Mesothelial cell of epicardium (in vitro differentiated cells): ENCODE measurements at regions not wholly inside any gene's neighbourhood (a gene's known extent, or its start where the extent isn't known, plus 50 kb on each side); places are given as distances from the start of the nearest gene placed in this dataset.

ENCODE experiments used
- DNase-seq, 2 experiments: peaks; one replicate each; pipeline ENCODE4 v3.0.0; 2021; ENCODE audit warnings: low spot score in 2 of 2; ENCODE audit not compliant: unreplicated experiment in 2 of 2
- H3K27ac Mint-ChIP-seq: 2 replicates; pipeline ENCODE4 v1.8.0; 2021; ENCODE audit warnings: mixed read lengths
- H3K27me3 Mint-ChIP-seq: 2 replicates; pipeline ENCODE4 v1.8.0; 2021; ENCODE audit warnings: low read depth, mixed read lengths
- H3K36me3 Mint-ChIP-seq: 2 replicates; pipeline ENCODE4 v1.8.0; 2021; ENCODE audit warnings: mixed read lengths
- H3K4me1 Mint-ChIP-seq: 2 replicates; pipeline ENCODE4 v1.8.0; 2021; ENCODE audit warnings: mixed read lengths
- H3K4me3 Mint-ChIP-seq: 2 replicates; pipeline ENCODE4 v1.8.0; 2021; ENCODE audit warnings: mild to moderate bottlenecking, moderate library complexity, mixed read lengths
- H3K9me3 Mint-ChIP-seq: 2 replicates; pipeline ENCODE4 v1.8.0; 2021; ENCODE audit warnings: mixed read lengths
- CTCF ChIP-seq: fragments of 200-600 bp; sonication (generic); IDR thresholded peaks from one replicate; pipeline ENCODE4 v1.5.0; 2021; ENCODE audit warnings: antibody characterized with exemption; ENCODE audit not compliant: unreplicated experiment

- no peaks in the 10 kb centered on the region for H3K4me1 Mint-ChIP-seq
These were observed 71.9 kb upstream of the KLHL29 start for GRCh38 chr2:23312996-23313606.

GRCh38 chr2:23314687-23315086, 70.3 kb upstream of the KLHL29 start:
- Mint-ChIP-seq H3K27me3 (peaks cover 5% of the 10 kb centered on the region), H3K4me3 (no peak overlapping the region), H3K27ac (no peak overlapping the region), H3K4me1 (peaks cover 1% of the 10 kb centered on the region), H3K36me3 (no peaks in the 10 kb centered on the region), H3K9me3 (no peaks in the 10 kb centered on the region)
- no peak for DNase-seq
- no peak for TF ChIP-seq CTCF

More at GRCh38 chr2:23312996-23313606, 71.9 kb upstream of the KLHL29 start:
- Mint-ChIP-seq H3K36me3 (no peaks in the 10 kb centered on the region), H3K4me3 (no peak overlapping the region), H3K9me3 (no peaks in the 10 kb centered on the region), H3K27me3 (peaks cover 7% of the 10 kb centered on the region), H3K27ac (no peak overlapping the region)
- peak in 1 of 2 experiments; percentile 56 for DNase-seq
- TF ChIP-seq CTCF: peak; percentile 69

GRCh38 chr2:23320058-23320457, 64.9 kb upstream of the KLHL29 start:
- Mint-ChIP-seq H3K9me3 (no peaks in the 10 kb centered on the region), H3K4me1 (peaks cover 10% of the 10 kb centered on the region), H3K27ac (no peak overlapping the region), H3K27me3 (peaks cover 10% of the 10 kb centered on the region), H3K4me3 (no peak overlapping the region), H3K36me3 (no peaks in the 10 kb centered on the region)
- TF ChIP-seq CTCF: no peak
- DNase-seq: no peak

GRCh38 chr2:23321751-23322150, 63.2 kb upstream of the KLHL29 start:
- H3K27me3 Mint-ChIP-seq: peaks cover 12% of the 10 kb centered on the region
- no peak overlapping the region for H3K27ac Mint-ChIP-seq

GRCh38 chr2:23322567-23323197, 62.3 kb upstream of the KLHL29 start:
- H3K36me3 Mint-ChIP-seq: no peaks in the 10 kb centered on the region
- H3K9me3 Mint-ChIP-seq: no peaks in the 10 kb centered on the region
- TF ChIP-seq CTCF: no peak
- peaks cover 16% of the 10 kb centered on the region for H3K27me3 Mint-ChIP-seq
- no peak for DNase-seq
- H3K4me3 Mint-ChIP-seq: no peak overlapping the region
- peaks cover 10% of the 10 kb centered on the region for H3K4me1 Mint-ChIP-seq
- peak overlapping the region; percentile 37 for H3K27ac Mint-ChIP-seq

More at GRCh38 chr2:23321751-23322150, 63.2 kb upstream of the KLHL29 start:
- Mint-ChIP-seq H3K4me3 (no peak overlapping the region), H3K4me1 (peaks cover 10% of the 10 kb centered on the region), H3K9me3 (no peaks in the 10 kb centered on the region), H3K36me3 (no peaks in the 10 kb centered on the region)
- TF ChIP-seq CTCF: no peak
- no peak for DNase-seq
